ENCODE measurements at regions not wholly inside any gene's neighbourhood (a gene's known extent, or its start where the extent isn't known, plus 50 kb on each side); places are given as distances from the start of the nearest gene placed in this dataset.

DNA sequence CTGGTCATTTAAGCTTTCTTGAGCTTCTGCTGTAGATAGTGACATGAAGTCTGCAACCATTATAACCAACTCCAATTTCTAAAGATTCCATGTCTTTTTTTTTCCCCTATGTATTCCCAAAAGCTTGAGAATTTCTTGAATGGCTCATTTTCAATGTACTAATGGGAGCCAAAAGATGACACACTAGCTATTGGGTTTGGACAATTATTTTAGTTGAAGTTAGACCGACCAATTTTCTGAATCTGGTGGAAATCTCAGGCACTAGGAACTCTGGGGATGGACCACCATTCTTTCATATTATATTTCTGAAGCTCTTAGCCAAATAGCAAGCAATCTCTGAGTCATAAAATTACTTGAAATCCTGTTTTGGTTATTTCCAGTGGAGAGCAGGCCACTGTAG, 617.4 kb upstream of the ADAMTS5 start:
- ATAC-seq, result no peak
- Histone ChIP-seq H3K4me1 (no peaks in the 10 kb centered on the region), H3K4me3 (no peak overlapping the region), H3K9me3 (no peaks in the 10 kb centered on the region), H3K36me3 (no peaks in the 10 kb centered on the region), H3K27ac (no peak overlapping the region), H3K27me3 (no peaks in the 10 kb centered on the region)
- TF ChIP-seq POLR2A (IDR thresholded peaks at IDR 0.05) (no peak), EP300 (IDR thresholded peaks at IDR 0.05) (no peak)
- WGBS, 2 donors (ENCODE audit: low coverage in 1 of 2), result 46 to 100% methylated on average over 1 of the region's 1 CpG

GRCh38 chr21:27582948-27583430, 616.1 kb upstream of the ADAMTS5 start:
- TF ChIP-seq, protein P1, sequence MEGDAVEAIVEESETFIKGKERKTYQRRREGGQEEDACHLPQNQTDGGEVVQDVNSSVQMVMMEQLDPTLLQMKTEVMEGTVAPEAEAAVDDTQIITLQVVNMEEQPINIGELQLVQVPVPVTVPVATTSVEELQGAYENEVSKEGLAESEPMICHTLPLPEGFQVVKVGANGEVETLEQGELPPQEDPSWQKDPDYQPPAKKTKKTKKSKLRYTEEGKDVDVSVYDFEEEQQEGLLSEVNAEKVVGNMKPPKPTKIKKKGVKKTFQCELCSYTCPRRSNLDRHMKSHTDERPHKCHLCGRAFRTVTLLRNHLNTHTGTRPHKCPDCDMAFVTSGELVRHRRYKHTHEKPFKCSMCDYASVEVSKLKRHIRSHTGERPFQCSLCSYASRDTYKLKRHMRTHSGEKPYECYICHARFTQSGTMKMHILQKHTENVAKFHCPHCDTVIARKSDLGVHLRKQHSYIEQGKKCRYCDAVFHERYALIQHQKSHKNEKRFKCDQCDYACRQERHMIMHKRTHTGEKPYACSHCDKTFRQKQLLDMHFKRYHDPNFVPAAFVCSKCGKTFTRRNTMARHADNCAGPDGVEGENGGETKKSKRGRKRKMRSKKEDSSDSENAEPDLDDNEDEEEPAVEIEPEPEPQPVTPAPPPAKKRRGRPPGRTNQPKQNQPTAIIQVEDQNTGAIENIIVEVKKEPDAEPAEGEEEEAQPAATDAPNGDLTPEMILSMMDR (IDR thresholded peaks at IDR 0.05), result no peak
- no peak for TF ChIP-seq POLR2AphosphoS5 (IDR thresholded peaks at IDR 0.05)
- TF ChIP-seq EP300 (IDR thresholded peaks at IDR 0.05), result no peak
- no peak for TF ChIP-seq POLR2A (IDR thresholded peaks at IDR 0.05)
- Histone ChIP-seq H3K27me3 (no peaks in the 10 kb centered on the region), H3K27ac (no peak overlapping the region), H3K4me1 (no peaks in the 10 kb centered on the region), H3K9me3 (no peaks in the 10 kb centered on the region), H3K4me3 (no peak overlapping the region), H3K36me3 (no peaks in the 10 kb centered on the region)
- WGBS, 2 donors (ENCODE audit: low coverage in 1 of 2), result 60 to 63% methylated on average over 3 of the region's 3 CpGs
- no peak for ATAC-seq

DNA sequence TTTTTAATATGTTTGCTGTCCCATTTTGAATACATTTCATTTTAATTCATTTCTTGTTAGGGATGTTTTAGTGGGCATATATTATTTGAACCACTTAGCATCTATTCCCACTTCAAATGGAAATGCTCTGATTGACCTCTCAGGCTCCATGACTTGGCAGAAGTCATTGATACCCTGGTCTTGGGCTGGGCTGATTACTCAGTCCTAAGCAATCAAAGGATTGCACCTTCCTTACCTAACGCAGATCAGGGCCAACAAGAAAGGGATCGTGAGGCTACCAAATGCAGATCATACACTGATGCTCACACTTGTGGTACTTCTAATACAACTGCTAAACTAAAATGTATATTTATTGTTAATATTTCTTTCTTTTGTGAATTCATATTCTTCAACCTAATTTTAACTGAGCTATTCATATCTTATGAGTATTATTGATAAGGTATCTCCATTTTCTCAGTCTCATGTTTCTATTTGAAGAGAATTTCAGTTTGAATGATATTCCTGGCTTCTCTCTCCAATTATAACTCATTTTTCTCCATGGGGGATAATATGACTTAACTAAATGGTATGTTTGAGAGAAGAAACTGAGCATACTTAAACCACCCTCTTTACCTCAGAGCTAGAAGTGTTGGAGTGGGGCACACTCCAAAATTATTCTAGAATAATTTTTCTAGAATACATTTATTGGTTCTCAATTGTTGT, 615.5 kb upstream of the ADAMTS5 start:
- no peaks in the 10 kb centered on the region for H3K4me1 ChIP-seq
- ATAC-seq, result no peak
- no peaks in the 10 kb centered on the region for H3K36me3 ChIP-seq
- TF ChIP-seq, protein P1 (IDR thresholded peaks at IDR 0.05), result no peak
- TF ChIP-seq POLR2A (IDR thresholded peaks at IDR 0.05) (no peak), EP300 (IDR thresholded peaks at IDR 0.05) (no peak), POLR2AphosphoS5 (IDR thresholded peaks at IDR 0.05) (no peak)
- H3K4me3 ChIP-seq, result no peak overlapping the region
- H3K27me3 ChIP-seq, result no peaks in the 10 kb centered on the region
- WGBS, 2 donors (ENCODE audit: low coverage in 1 of 2), result 95 to 96% methylated on average over 2 of the region's 2 CpGs
- no peak overlapping the region for H3K27ac ChIP-seq
- H3K9me3 ChIP-seq, result no peaks in the 10 kb centered on the region

DNA sequence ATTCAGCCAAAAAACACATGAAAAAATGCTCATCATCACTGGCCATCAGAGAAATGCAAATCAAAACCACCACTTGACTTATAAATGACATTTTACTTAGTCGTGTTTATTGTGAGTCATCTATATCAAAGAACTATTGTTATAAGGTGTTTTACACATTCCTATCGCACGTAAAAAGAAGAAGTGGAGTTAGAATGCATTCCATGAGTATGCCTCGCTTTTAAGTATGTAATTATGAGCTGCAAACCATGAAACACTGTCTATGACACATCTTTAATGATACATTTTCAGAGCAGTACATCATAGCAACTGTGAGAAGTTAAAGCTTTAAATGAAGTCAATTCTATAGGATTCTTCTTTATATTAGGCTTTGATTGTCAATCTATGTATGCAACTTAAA, 614.3 kb upstream of the ADAMTS5 start:
- 75 to 78% methylated on average over 4 of the region's 4 CpGs for WGBS, 2 donors (ENCODE audit: low coverage in 1 of 2)
- H3K4me3 ChIP-seq, result no peak overlapping the region
- no peak for ATAC-seq
- TF ChIP-seq POLR2AphosphoS5 (IDR thresholded peaks at IDR 0.05) (no peak), POLR2A (IDR thresholded peaks at IDR 0.05) (no peak), EP300 (IDR thresholded peaks at IDR 0.05) (no peak)
- TF ChIP-seq, protein P1 (IDR thresholded peaks at IDR 0.05), result no peak
- no peaks in the 10 kb centered on the region for H3K9me3 ChIP-seq
- no peaks in the 10 kb centered on the region for H3K36me3 ChIP-seq
- no peaks in the 10 kb centered on the region for H3K27me3 ChIP-seq
- H3K27ac ChIP-seq, result no peak overlapping the region
- no peaks in the 10 kb centered on the region for H3K4me1 ChIP-seq

GRCh38 chr21:27580276-27580675, 613.4 kb upstream of the ADAMTS5 start:
- 85 to 100% methylated on average over 1 of the region's 1 CpG for WGBS, 2 donors (ENCODE audit: low coverage in 1 of 2)
- Histone ChIP-seq H3K27ac (no peak overlapping the region), H3K4me3 (no peak overlapping the region), H3K9me3 (no peaks in the 10 kb centered on the region), H3K4me1 (no peaks in the 10 kb centered on the region), H3K36me3 (no peaks in the 10 kb centered on the region), H3K27me3 (no peaks in the 10 kb centered on the region)
- ATAC-seq, result no peak
- TF ChIP-seq, protein P1 (IDR thresholded peaks at IDR 0.05), result no peak
- TF ChIP-seq POLR2AphosphoS5 (IDR thresholded peaks at IDR 0.05), result no peak
